NCI-H2029 treated with DMSO at 0.1 percent for 48 hours (cell line): ENCODE measurements at regions not wholly inside any gene's neighbourhood (a gene's known extent, or its start where the extent isn't known, plus 50 kb on each side); places are given as distances from the start of the nearest gene placed in this dataset.
"Not testable (repeated sequence)": the region's sequence is repeated elsewhere in the genome, so short reads cannot be mapped to it uniquely, and the experiment has no call there.

Experiments used
- DNase-seq: peaks from one replicate; lab custom pipeline; 2025; lab: John Stamatoyannopoulos, UW

DNA sequence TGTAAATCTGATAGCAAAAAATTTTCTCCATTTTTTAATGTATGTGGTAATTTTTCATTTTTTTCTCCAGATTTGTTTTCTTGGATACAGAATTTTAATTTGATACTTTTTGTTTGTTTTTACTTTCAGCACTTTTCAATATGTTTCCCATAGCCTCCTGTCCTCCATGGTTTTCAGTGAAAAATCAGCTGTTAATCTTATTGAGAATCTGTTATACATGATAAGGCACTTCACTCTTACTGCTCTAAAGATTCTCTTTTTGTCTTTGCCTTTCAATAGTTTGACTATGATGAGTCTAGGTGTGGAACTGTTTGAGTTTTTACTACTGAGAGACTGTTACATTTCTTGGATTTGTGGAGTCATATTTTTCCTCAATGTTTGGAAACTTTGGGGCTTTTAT, 455.7 kb upstream of the NUDT12 start:
- DNase-seq, result no peak

DNA sequence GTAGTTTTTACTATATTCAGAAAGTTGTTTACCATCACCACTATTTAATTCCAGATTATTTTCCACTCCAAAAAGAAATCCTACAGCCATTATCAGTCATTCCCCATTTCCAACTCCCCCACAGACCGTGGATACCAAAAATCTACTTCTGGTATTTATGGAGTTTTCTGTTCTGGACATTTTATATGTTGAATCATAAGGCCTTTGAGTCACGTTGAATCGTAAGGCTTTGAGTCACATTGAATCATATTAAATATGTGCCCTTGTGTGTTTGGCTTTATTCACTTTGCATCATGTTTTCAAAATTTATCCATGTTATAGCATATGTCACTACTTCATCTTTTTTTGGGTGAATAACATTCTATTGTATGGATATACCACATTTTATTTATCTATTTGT, 454.1 kb upstream of the NUDT12 start:
- DNase-seq, result no peak

DNA sequence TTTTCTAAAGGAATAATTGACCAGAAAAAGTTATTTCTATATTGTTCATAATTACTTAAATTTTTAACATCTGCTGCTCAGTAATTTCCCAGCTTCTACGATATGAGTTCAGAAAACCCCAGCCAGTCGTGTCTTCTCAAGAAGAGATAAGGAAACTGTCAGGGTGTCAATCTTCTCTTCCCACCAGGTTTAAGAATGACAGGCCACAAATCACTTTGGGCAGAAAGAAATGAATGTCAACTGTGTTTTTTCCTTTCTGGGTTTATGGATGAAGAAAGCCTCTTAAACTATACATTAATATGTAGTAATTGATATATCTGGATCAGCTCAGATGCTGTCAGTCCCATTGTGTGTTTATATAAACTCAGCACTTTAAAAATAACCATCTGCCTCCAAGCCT, 453.2 kb upstream of the NUDT12 start:
- DNase-seq, result no peak

DNA sequence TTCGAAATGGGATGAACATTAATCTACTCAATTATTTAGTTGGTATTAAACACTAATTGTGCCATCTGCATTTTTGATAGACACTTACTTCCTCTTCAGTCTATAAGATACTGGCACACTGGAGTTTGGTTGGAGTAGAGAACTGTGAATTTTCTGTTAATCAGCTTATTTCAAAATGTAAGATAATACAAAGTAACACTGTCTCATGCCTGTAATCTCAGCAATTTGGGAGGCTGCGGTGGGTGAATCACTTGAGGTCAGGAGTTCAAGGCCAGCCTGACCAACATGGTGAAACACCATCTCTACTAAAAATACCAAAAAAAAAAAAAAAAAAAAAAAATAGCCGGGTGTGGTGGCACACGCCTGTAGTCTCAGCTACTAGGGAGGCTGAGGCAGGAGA, 440.2 kb upstream of the NUDT12 start:
- DNase-seq, result not testable (repeated sequence)

DNA sequence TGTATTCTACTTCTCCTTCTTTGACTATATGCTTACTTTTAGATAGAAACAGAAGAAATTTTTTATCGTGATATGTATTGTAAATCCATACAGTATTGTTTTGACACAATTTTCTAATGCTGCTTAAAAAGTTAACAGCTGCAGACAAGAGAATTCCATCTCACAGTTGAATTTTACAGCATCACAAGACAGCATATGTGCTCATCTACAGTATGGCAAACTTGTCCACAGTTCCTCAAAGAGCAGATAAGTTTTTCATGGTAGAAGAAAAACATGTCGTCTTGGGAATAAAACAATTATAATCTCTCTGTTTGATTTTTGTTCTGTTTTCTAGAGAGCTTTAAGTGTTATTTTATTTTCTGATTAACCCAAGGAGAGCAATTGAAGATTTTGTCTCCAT, 438.5 kb upstream of the NUDT12 start:
- DNase-seq, result no peak

DNA sequence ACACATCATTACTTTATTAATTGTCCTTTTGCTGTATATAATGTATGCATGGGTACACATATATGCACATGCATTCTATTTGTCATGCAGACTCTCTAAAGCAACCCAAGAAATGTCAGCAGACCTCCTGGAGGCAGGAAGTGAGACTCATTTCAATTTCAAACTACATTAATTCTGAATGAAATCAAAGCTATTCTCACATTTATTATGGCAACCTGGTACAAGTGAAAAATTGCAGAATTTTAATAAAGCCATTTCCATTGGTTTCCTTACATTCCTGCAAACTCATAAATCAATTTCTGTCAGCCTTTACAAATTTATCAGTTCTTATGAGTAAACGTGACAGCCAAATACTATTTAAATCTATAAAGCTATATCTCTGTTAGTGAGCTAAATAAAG, 430.4 kb upstream of the NUDT12 start:
- DNase-seq, result no peak

DNA sequence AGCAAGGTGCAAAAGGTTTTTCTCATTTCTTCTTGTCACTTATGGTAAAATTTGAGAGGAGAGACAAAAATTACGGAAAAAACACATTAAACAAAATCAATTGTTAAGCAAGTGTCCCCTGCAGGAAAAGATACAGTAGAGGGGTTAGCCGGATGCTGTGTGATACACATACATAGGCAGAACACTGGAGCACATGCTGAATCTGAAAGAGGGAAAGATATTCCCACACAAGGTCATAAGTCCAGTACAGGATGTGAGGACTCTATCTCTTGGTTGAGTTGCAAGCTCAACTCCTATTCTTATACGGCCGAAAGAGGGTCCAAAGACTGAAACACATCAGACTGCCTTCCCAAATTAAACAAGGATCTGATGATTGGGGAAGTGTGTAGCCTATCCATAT, 427.5 kb upstream of the NUDT12 start:
- DNase-seq, result no peak

DNA sequence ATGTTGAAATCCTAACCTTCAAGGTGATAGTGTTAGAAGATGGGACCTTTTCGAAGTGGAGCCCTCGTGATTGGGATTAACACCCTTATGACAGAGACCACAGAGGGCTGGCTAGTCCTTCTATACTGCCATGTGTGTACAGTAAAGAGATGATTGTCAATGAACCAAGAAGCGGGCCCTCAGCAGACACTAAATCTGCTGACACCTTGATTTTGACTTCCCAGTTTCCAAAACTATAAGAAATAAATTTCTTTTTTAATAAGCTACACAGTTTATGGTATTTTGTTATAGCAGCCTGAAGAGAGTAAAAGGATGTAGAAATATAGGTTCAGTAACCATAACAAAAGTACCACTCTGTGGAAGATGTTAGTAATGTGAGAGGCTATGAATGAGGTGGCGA, 419.0 kb upstream of the NUDT12 start:
- DNase-seq, result no peak

DNA sequence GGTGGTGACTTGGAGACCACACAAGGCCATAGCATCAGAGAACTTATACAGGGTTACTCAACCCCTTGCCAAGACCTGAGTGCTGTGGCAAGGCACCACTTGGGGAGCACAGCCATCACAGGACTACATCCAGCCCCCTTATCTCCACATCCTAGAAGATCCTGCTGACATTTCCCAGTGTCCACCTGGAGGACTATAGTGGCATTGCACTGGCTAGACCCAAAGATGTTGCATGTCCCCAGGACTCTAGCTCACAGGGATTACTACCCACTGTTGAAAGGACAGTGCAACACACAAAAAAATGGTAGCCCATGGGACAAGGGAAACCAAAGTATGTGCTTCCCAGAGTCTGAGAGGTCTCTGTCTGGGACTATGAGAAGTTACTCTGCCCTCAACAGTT, 411.1 kb upstream of the NUDT12 start:
- DNase-seq, result no peak

DNA sequence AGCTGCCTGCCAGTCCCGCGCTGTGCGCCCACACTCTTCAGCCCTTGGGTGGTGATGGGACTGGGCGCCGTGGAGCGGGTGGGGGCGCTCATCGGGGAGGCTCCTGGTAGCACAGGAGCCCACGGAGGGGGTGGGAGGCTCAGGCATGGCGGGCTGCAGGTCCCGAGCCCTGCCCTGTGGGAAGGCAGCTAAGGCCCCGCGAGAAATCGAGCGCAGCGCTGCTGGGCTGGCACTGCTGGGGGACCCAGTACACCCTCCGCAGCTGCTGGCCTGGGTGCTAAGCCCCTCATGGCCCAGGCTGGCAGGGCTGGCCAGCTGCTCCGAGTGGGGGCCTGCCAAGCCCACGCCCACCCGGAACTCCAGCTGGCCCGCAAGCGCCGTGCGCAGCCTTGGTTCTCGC, 403.7 kb upstream of the NUDT12 start:
- not testable (repeated sequence) for DNase-seq

DNA sequence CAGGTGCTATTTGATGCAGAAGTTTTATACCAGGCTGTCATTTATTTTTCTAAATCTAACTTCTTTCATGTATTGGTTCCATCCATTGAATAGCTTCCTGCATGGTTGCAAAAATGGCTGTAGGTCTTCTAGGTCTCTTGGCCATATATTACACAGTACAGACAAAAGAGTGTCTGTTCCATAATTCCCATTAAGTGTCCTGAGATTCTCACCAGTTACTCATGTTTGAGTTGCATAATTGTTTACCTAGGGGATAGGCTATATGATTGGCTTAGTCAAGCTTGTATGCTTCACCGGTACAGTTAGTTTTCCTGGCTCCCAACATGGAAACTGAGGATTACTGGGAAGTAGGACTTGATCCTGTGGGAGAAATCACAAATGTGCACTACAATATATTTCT, 399.4 kb upstream of the NUDT12 start:
- DNase-seq, result no peak

DNA sequence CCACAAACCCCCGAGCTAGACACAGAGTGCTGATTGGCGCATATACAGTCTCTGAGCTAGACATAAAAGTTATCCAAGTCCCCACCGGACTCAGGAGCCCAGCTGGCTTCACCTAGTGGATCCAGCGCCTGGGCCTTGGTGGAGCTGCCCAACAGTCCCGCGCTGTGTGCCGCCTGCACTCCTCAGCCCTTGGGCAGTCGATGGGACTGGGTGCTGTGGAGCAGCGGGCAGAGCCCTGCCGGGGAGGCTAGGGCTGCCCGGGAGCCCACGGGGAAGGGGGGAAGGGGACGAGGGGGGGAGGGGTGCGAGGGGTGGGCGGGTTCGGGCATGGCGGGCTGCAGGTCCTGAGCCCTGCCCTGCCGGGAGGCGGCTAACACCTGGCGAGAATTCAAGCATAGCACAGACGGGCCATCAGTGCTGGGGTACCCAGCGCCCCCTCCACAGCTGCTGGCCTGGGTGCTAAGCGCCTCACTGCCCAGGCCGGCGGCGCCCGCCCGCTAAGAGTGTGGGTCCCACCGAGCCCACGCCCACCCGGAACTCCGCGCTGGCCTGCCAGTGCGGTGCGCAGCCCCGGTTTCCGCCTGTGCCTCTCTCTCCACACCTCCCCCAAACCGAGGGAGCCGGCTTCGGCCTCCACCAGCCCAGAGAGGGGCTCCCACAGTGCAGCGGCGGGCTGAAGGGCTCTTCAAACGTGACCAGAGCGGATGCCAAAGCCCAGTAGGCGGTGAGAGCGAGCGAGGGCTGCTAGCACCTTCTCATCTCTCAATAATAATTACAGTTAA, 391.2 kb upstream of the NUDT12 start:
- no peak for DNase-seq

DNA sequence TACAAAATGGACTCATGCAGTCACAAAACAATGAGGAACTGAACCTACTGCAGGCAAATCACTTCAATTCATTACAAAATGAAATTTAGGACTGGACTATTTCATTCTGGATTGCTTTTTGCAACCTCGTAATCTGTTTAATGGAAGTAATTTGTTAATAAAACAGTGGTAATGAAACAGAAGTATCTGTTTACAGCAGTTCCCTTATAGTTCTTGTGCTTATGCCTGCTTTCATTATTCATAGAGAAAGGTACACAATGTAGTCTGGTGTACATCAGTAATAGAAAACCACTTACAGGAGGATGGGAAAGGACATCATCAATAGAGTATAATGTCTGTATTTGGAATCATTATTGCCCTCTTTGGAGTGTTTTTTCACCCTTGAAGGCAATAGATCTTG, 389.2 kb upstream of the NUDT12 start:
- no peak for DNase-seq

DNA sequence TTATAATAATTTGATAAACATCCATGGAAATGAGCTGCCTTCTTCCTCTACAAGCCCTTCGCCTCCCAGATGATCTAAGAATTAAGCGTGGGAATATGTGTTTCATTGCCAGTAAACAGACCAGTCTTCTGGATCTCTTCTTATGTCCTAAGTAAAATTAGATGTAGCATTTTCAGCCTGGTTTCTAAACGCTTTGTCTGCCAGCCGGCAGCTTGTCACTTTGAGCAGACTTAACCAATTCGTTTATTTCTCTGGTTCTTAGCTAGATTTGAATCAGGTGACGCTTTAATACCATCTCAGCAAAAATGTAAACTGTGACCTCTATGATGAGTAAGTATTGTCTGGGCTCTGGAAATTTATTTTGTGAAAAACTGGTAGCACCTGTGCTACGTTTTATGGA, 380.6 kb upstream of the NUDT12 start:
- no peak for DNase-seq

DNA sequence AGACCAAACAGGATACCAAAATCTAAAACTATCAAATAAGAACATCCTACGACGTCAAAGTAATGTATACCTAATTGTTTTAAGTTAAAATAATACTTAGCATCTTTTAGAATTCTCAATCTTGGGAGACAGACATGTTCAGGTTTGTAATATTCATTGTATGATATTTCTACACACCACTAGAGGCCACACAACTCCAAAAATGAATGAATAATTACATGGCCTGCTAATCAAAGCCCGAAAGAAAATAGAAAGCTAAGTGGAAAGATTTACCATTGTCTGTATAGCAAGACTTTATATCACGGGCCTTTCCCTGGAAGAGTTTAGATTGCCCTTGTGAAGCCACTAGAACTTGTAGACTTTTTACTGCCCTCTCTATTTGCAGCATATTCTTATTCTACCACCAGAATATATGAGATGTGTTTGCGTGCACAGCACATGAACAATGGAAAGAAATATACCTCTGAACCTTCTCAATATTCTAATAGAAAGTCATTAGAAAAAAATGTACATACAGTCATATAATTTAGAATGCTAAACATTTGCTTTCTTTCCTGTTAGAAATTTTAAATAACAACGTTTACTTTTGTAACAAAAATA, 380.1 kb upstream of the NUDT12 start:
- DNase-seq, result no peak

DNA sequence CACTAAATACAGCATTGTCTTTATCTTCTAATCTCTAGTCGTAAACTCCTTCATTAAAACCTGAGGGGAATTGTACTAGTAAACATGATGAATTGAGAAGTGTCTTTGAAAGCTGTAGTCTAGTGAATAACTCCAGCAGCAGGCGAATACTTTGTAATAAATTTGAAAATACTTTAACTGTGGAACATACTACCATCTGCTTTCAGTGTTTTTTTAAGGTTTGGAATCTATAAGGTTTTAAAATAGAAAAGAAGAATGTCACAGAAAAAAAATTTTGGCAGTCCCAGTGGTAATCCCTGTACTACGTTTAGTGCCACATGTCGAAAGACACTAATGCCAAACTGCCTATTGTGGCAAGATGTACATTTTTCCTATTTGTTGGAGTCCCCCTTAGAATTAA, 379.0 kb upstream of the NUDT12 start:
- no peak for DNase-seq

DNA sequence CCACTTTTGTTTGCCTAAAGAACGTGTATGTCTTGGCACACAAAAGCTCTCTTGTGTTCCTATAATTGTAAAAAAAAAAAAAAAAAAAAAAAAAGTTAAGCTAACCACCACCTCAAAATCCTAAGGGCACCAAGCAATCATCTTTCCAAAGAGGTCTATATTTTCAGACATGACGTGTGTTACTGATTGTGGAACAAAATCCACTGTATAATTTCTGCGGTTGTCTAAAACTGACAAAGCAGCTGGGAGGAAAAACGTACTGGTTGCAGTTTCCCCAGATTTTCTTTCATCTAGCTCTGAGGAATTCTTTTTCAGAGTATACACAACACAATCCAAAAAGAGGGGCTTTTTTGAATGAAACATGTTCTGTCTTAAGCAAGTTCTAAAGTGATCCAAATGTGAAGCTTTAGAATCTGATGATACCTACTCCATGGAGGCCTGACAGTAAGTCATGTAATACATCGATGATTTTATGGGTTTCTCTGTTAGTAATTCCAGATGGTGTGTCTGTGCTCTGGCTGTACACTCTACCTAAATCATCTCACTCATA, 375.6 kb upstream of the NUDT12 start:
- DNase-seq, result no peak

DNA sequence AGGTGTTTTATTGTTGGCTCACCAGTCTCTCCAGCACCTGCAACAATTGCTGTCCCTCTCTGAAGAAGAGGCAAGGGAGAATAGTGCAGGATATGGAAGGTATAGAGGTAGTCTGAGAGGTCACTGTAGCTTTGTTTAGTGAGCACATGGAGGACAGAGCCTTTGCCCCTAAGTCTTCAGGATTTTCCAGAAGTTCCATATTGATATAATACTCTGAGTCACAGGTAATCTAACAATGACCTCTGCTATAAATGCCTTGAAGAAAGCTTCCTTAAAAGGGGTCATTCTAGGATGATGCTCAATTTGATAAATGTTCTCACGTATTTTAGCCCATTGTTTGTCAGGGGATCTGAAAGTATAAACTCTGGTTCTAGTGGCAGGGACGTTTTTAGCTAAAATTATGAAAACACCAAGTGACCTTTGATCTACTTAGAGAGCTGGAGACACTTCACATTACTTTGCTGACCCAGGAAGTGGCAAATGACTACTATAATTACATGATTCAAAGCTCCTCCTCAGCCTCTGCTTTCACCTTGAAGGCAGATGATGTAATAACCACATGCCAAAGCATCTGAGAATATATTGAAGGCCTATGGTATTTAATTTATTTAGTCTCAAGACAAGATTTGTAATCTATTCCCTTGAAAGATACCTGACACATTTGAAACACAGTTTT, 366.9 kb upstream of the NUDT12 start:
- DNase-seq, result no peak

DNA sequence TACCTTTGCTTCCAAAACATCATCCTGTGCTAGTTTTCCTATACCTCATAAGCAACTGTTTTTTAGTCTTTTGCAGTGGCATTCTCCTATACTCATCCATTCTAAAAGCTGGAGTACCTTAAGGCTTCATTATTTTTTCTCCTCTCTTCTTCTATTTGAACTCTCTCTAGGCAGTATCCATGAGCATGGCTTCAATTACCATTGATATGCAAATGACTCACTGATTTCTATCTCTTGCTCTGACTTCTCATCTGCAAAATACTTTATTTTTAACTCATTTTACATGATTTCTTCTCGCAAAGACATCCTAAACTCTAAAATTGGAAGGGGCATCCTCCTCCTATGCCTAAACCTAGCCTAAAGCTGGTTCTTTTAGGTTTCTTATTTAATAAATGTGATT, 365.1 kb upstream of the NUDT12 start:
- no peak for DNase-seq

DNA sequence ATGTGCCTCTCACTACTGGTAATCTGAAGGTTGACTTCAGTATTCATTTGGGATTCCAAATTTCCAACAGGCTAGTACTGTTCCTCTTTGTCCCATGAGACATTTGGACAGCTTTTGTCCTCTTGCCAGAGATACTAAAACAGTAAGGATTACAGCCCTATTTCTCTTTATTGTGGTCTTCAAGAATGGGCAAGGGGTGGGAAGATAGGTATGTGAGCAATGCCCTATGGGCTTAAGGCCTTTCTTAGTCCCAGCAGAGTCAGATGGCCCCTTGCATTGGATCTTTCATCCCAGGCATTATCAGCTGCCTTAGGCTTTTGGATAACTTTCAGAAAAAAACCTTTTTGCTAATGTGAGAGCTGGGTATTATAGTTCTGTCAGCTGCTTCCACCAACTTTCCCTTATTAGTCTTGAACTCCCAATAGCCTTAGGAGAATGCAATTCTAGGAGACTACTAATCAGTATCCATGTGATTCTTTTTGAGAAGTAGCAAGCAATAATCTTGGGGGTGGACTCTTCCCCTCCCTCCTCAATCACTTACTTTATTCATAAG, 361.1 kb upstream of the NUDT12 start:
- no peak for DNase-seq

DNA sequence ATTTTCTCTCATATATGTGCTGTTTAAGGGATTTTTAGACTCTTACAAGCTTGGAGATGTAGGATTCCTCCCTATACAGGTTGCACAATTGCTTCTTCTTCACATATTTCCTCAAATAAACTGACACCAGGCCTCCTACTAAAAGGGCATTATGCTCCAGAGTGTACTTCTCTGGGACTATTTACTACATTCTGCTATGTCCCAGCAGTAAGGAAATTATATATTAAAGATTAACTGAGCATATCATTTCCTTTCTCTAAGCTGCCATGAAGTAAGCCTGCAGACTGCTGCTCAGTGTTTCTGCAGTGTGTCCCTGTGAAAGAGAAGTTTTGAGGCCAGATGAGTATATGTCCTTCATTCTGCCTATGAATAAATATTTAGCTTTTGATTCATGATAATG, 356.9 kb upstream of the NUDT12 start:
- no peak for DNase-seq

DNA sequence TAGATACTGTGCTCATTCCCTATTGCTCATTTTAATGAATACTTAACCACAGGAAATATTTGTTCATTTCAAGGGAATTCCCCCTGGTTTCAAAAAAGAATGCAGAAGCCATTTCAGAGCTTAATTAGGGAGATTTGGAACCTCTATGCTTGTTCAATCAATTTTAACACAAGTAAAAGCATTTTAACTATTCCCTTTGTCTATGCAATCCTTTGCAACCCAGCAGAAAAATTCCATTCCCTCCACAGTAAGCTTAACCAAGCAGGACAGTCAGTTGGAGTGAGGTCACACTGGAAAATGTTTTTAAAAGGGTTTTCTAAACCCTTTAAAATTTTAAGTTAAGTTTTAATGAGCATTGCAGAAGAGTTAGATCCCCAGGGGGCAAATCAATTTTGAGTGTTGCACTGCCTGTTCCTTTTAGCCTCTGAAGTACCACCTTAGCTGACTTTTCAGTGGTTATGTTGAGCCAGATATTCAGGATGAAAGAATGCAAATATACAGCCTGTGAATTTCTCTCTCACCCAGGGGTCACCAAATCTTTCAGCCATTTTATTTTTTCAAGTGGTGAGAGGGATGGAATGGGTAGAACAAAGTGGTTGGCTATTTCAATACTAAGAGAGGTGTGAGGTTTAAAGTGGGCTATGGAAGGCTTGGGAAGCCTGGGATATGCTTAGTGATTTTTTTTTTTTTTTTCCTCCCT, 356.2 kb upstream of the NUDT12 start:
- DNase-seq, result no peak
